ENCODE measurements at regions not wholly inside any gene's neighbourhood (a gene's known extent, or its start where the extent isn't known, plus 50 kb on each side); places are given as distances from the start of the nearest gene placed in this dataset.

GRCh38 chr6:103018426-103018825 is 1624.9 kb downstream of the GRIK2 start:
- intact Hi-C loops (cut with micrococcal nuclease), result no loop called here
- DNase-seq (no peak), ATAC-seq (no peak)
- Mint-ChIP-seq H3K27ac (no peak overlapping the region), H3K27me3 (no peaks in the 10 kb centered on the region), H3K4me3 (no peak overlapping the region), H3K9me3 (no peaks in the 10 kb centered on the region), H3K4me1 (ENCODE audit: low read depth) (no peaks in the 10 kb centered on the region), H3K36me3 (ENCODE audit: low read depth) (no peaks in the 10 kb centered on the region)
- POLR2A ChIA-PET, result interaction anchor here (0.9 kb wide), 1 partner anchor 11 kb away, joined by 3 read pairs; no protein-coding TSS in a partner anchor
- no peak for TF ChIP-seq CTCF (IDR thresholded peaks at IDR 0.05)
- CTCF ChIA-PET, result no interaction called here

DNA sequence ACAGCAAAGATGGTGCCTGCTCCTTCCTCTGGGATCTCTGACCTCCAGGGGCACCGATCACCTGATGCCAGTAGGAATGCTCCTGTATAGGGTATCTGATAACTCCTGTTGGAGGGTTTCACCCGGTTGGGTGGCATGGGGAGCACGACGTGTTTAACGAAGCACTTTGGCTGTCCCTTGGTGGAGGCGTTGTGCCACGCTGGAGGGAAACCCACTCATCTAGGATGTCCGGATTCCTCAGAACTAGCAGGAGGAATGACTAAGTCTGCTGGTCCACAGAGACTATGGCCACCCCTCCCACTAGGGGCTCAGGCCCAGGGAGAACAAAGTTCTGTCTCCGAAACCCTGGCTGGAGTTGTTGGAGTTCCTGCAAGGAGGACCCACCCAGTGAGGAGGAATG is 1624.4 kb downstream of the GRIK2 start:
- H3K27ac Mint-ChIP-seq, result no peak overlapping the region
- TF ChIP-seq CTCF (IDR thresholded peaks at IDR 0.05), result no peak
- ATAC-seq (no peak), DNase-seq (no peak)
- no peaks in the 10 kb centered on the region for H3K4me1 Mint-ChIP-seq (ENCODE audit: low read depth)
- no peaks in the 10 kb centered on the region for H3K27me3 Mint-ChIP-seq
- no peaks in the 10 kb centered on the region for H3K36me3 Mint-ChIP-seq (ENCODE audit: low read depth)
- intact Hi-C loops (cut with micrococcal nuclease), result no loop called here
- no peak overlapping the region for H3K4me3 Mint-ChIP-seq
- no peaks in the 10 kb centered on the region for H3K9me3 Mint-ChIP-seq
- CTCF ChIA-PET, result no interaction called here
- POLR2A ChIA-PET, result no interaction called here

- no peak for DNase-seq
- Mint-ChIP-seq H3K4me3 (no peak overlapping the region), H3K36me3 (ENCODE audit: low read depth) (no peaks in the 10 kb centered on the region), H3K9me3 (peaks cover 8% of the 10 kb centered on the region), H3K27me3 (no peaks in the 10 kb centered on the region), H3K27ac (no peak overlapping the region), H3K4me1 (ENCODE audit: low read depth) (no peaks in the 10 kb centered on the region)
- ChIA-PET POLR2A (no interaction called here), CTCF (no interaction called here)
- TF ChIP-seq CTCF (IDR thresholded peaks at IDR 0.05), result no peak
- ATAC-seq, result no peak
- intact Hi-C loops (cut with micrococcal nuclease), result no loop called here
Observed at GRCh38 chr6:103011605-103012004, 1618.1 kb downstream of the GRIK2 start.

DNA sequence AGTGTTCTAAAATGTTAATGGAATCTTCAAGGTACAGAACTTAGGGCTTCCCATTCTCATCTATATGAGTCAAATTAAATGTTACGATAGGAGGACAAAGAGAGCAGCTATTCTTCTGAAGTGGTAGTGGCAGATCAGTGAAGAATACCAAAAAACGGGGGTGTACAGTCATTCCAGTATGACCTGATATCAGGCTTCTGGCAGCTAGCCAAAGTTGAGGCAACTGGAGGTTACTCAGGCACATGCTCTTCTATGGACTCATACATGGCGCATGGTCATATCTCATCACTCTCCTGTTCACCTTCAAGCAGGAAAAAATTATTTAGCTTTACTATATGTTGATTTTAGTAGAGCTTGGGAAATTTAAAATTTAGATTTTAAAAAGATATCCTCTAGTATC is 1608.8 kb downstream of the GRIK2 start:
- Mint-ChIP-seq H3K4me1 (ENCODE audit: low read depth) (no peaks in the 10 kb centered on the region), H3K27ac (no peak overlapping the region), H3K9me3 (peaks cover 6% of the 10 kb centered on the region), H3K36me3 (ENCODE audit: low read depth) (no peaks in the 10 kb centered on the region), H3K27me3 (no peaks in the 10 kb centered on the region), H3K4me3 (no peak overlapping the region)
- ATAC-seq, result no peak
- intact Hi-C loops (cut with micrococcal nuclease), result no loop called here
- TF ChIP-seq CTCF (IDR thresholded peaks at IDR 0.05), result no peak
- POLR2A ChIA-PET, result no interaction called here
- CTCF ChIA-PET, result no interaction called here
- DNase-seq, result no peak

- Mint-ChIP-seq H3K36me3 (ENCODE audit: low read depth) (no peaks in the 10 kb centered on the region), H3K27me3 (no peaks in the 10 kb centered on the region), H3K4me1 (ENCODE audit: low read depth) (no peaks in the 10 kb centered on the region), H3K9me3 (peaks cover 6% of the 10 kb centered on the region), H3K27ac (no peak overlapping the region), H3K4me3 (no peak overlapping the region)
- ChIA-PET CTCF (no interaction called here), POLR2A (no interaction called here)
- no peak for ATAC-seq
- no peak for DNase-seq
- intact Hi-C loops (cut with micrococcal nuclease), result no loop called here
- TF ChIP-seq CTCF (IDR thresholded peaks at IDR 0.05), result no peak
Observed at GRCh38 chr6:103001724-103002123, 1608.2 kb downstream of the GRIK2 start.

All from activated CD8-positive, alpha-beta T cell treated with anti-CD3 and anti-CD28 coated beads for 36 hours (primary cell).